Ascending aorta (tissue), 2 donors: ENCODE measurements at regions not wholly inside any gene's neighbourhood (a gene's known extent, or its start where the extent isn't known, plus 50 kb on each side); places are given as distances from the start of the nearest gene placed in this dataset.

Experiments used
- DNase-seq, 2 donors: peaks; one replicate each; pipeline ENCODE4 v3.0.0-alpha.2; 2019; ENCODE audit warnings: low spot score in 2 of 2
- H3K27ac ChIP-seq, 2 donors: fragments of 200-600 bp; sonication (generic); one replicate each; pipeline ENCODE4 v1.5.1; 2016 to 2017; ENCODE audit warnings: mild to moderate bottlenecking in 1 of 2
- H3K27me3 ChIP-seq: fragments of 200-600 bp; sonication (generic); one replicate; pipeline ENCODE4 v1.5.1; 2017
- H3K36me3 ChIP-seq, 2 donors: fragments of 200-600 bp; sonication (generic); one replicate each; pipeline ENCODE4 v1.5.1; 2016
- H3K4me1 ChIP-seq, 2 donors: fragments of 200-600 bp; sonication (generic); one replicate each; pipeline ENCODE4 v1.5.1; 2016 to 2017; ENCODE audit warnings: mild to moderate bottlenecking in 1 of 2
- H3K4me3 ChIP-seq, 2 donors: fragments of 200-600 bp; sonication (generic); one replicate each; pipeline ENCODE4 v1.5.1; 2016 to 2017; ENCODE audit warnings: mild to moderate bottlenecking in 1 of 2
- H3K9me3 ChIP-seq, 2 donors: fragments of 200-600 bp; sonication (generic); one replicate each; pipeline ENCODE4 v1.5.1; 2016
- intact Hi-C: fragments of 100-400 bp; cut with DNase I; formaldehyde crosslinking; loops from one replicate; pipeline ENCODE4 v1.15.1; 2023
- TF ChIP-seq, protein P1 (sequence below), 3 experiments: fragments of 200-600 bp in 2 of 3; fragments of 450-650 bp in 1 of 3; sonication (generic) in 2 of 3; IDR thresholded peaks; one replicate each; pipeline ENCODE4 v1.5.1; 2016 to 2019; ENCODE audit warnings: antibody characterized with exemption in 3 of 3, mild to moderate bottlenecking in 1 of 3, moderate library complexity in 1 of 3

DNA sequence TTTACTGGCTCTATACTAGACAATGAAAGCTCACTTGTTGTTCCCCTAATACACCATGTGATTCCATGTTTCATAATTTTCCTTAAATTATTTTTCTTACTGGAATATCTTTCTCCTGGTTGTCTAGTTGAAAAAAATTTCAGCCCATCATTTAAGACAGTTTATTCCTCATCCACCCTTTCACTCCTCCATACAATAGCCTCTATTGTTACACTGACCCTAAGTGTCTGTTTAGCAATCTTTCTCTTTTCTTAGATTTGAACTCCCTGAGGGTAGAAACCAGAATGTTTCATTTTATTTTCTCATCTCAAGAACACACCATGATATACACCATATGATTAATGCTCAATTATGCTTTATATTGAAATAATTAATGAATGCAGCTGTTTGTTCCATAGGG lies 413.4 kb upstream of the ITGA1 start:
- Histone ChIP-seq H3K27me3 (no peaks in the 10 kb centered on the region), H3K27ac (no peak overlapping the region), H3K9me3 (no peaks in the 10 kb centered on the region), H3K4me1 (no peaks in the 10 kb centered on the region), H3K4me3 (no peak overlapping the region), H3K36me3 (no peaks in the 10 kb centered on the region)
- TF ChIP-seq, protein P1, sequence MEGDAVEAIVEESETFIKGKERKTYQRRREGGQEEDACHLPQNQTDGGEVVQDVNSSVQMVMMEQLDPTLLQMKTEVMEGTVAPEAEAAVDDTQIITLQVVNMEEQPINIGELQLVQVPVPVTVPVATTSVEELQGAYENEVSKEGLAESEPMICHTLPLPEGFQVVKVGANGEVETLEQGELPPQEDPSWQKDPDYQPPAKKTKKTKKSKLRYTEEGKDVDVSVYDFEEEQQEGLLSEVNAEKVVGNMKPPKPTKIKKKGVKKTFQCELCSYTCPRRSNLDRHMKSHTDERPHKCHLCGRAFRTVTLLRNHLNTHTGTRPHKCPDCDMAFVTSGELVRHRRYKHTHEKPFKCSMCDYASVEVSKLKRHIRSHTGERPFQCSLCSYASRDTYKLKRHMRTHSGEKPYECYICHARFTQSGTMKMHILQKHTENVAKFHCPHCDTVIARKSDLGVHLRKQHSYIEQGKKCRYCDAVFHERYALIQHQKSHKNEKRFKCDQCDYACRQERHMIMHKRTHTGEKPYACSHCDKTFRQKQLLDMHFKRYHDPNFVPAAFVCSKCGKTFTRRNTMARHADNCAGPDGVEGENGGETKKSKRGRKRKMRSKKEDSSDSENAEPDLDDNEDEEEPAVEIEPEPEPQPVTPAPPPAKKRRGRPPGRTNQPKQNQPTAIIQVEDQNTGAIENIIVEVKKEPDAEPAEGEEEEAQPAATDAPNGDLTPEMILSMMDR (IDR thresholded peaks at IDR 0.05), result no peak
- intact Hi-C loops, result no loop called here
- no peak for DNase-seq

DNA sequence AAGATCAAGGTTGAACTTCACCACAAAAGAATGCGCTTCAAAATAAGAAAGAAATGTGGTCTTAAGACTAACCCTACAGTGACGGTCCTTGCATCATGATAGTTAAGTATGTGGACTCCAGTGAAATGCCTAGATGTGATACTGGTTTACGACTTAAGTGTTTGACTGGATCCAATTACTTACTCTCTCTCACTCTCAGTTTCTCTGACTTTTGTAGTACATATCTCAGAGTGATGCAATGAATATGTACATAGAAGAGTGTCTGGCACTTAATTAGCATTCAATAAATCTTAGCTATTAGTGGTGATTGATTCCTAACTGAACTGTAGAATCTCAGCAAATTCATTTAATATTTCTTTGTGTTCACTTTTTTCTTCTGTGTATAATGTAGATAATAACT lies 411.7 kb upstream of the ITGA1 start:
- Histone ChIP-seq H3K36me3 (no peaks in the 10 kb centered on the region), H3K27me3 (no peaks in the 10 kb centered on the region), H3K4me1 (no peaks in the 10 kb centered on the region), H3K4me3 (no peak overlapping the region), H3K9me3 (no peaks in the 10 kb centered on the region), H3K27ac (no peak overlapping the region)
- intact Hi-C loops, result no loop called here
- DNase-seq, result no peak
- TF ChIP-seq, protein P1 (IDR thresholded peaks at IDR 0.05), result no peak

DNA sequence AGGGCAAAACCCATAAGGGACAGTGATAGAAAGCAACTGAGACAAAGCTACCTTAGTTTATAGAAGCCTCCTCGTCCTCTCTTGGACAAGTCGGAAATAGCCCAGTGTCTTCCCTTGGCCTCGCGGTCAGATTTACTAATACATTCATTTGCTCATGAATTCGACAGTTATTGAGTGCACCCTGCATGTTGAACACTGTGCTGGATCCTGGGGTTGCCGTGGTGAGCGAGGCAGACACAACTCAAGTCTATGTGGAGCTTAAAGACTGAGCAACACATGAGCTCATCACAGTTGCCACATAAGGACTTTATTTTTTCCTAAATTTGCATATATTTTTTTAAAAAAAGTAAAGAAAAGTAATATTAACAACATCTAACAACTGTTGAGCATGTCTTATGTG lies 411.1 kb upstream of the ITGA1 start:
- H3K4me1 ChIP-seq, result no peaks in the 10 kb centered on the region
- no peak overlapping the region for H3K4me3 ChIP-seq
- TF ChIP-seq, protein P1 (IDR thresholded peaks at IDR 0.05), result no peak
- intact Hi-C loops, result no loop called here
- no peaks in the 10 kb centered on the region for H3K27me3 ChIP-seq
- H3K36me3 ChIP-seq, result no peaks in the 10 kb centered on the region
- H3K27ac ChIP-seq, result no peak overlapping the region
- H3K9me3 ChIP-seq, result no peaks in the 10 kb centered on the region
- no peak for DNase-seq

DNA sequence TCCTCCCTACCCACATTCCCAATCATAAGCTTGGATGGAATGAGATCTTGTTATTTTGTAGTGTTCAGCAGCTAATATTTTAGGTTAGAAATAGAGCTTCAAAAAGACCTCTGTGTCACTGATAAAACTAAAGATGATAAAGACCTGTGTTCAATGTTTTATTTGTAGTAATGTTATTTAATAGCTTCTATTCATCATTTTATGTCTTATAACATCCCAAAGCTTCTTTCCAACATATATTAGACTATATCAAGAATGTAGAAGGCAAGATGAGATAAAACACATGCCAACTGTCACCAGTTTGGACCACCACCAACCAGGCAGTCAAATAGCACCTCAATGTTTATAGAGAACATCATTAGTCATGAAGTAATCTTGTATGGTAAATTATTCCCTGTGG lies 409.5 kb upstream of the ITGA1 start:
- Histone ChIP-seq H3K27me3 (no peaks in the 10 kb centered on the region), H3K36me3 (no peaks in the 10 kb centered on the region), H3K27ac (no peak overlapping the region), H3K4me1 (no peaks in the 10 kb centered on the region), H3K4me3 (no peak overlapping the region), H3K9me3 (no peaks in the 10 kb centered on the region)
- intact Hi-C loops, result no loop called here
- TF ChIP-seq, protein P1 (IDR thresholded peaks at IDR 0.05), result no peak
- DNase-seq, result no peak

DNA sequence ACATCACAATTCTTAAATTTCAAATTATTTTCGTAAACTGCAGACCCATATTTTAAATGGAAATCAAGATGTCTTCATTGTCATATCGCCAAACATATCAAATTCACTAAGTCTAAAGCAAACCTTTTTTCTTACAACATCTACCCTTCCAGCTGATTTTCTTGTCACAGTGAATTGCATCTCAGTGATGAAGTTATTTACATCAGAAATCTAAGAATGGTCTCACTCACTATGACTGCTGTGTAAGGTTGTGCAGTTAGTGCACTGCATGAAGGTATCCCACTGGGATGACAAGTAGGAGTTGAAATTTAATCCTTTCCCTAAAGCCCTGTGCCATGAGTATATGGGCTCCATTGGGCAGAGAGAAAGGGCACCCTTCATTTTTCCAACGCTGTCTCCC lies 399.4 kb upstream of the ITGA1 start:
- H3K4me1 ChIP-seq, result no peaks in the 10 kb centered on the region
- H3K27me3 ChIP-seq, result no peaks in the 10 kb centered on the region
- DNase-seq, result no peak
- TF ChIP-seq, protein P1 (IDR thresholded peaks at IDR 0.05), result no peak
- no peaks in the 10 kb centered on the region for H3K36me3 ChIP-seq
- H3K4me3 ChIP-seq, result no peak overlapping the region
- intact Hi-C loops, result no loop called here
- H3K27ac ChIP-seq, result no peak overlapping the region
- H3K9me3 ChIP-seq, result no peaks in the 10 kb centered on the region

DNA sequence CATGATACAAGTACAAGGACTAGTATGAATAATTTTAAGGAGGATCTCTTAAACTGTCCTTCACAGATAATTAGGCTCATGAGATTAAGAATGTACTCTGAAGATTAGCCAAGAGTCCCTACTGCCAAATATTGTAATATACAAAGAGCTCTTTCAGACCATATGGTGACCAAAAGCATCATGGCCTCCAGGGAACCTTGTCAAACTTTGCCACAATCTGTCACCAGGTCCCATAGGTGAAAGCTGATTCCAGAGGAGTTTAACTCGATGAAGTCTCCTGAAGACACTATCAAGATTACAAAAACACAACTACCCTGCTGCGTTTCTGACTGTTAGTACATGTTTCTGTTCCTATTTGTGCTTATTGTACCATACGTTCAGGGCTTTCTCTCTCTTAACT lies 395.4 kb upstream of the ITGA1 start:
- DNase-seq, result no peak
- TF ChIP-seq, protein P1 (IDR thresholded peaks at IDR 0.05), result no peak
- no peaks in the 10 kb centered on the region for H3K36me3 ChIP-seq
- no peak overlapping the region for H3K4me3 ChIP-seq
- H3K4me1 ChIP-seq, result no peaks in the 10 kb centered on the region
- H3K27me3 ChIP-seq, result no peaks in the 10 kb centered on the region
- no peaks in the 10 kb centered on the region for H3K9me3 ChIP-seq
- intact Hi-C loops, result no loop called here
- H3K27ac ChIP-seq, result no peak overlapping the region
